Renal cortical epithelial cell (primary cell): ENCODE measurements at regions not wholly inside any gene's neighbourhood (a gene's known extent, or its start where the extent isn't known, plus 50 kb on each side); places are given as distances from the start of the nearest gene placed in this dataset.
"Not testable (repeated sequence)": the region's sequence is repeated elsewhere in the genome, so short reads cannot be mapped to it uniquely, and the experiment has no call there.

Experiments
- DNase-seq: peaks from one replicate; pipeline ENCODE4 v3.0.0-alpha.2; 2011; ENCODE audit warnings: low read depth

DNA sequence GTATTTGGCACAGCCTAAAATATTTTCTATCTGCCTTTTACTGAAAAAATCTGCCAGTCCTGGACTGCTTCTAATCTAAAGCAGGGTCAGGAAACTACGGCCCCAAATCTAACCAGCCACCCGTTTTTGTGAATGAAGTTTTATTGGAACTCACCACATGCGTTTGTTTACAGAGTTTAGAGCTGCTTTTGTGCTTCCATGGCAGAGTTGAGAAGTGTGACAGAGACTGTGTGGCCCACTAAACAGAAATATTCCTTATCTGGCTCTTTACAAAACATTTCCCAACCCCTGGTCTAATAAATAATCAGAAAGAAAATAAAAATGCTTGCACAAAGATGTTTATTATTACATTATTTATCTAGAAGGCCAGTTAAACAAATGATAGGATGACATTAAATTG is 110.2 kb downstream of the COPRS start:
- DNase-seq = no peak

DNA sequence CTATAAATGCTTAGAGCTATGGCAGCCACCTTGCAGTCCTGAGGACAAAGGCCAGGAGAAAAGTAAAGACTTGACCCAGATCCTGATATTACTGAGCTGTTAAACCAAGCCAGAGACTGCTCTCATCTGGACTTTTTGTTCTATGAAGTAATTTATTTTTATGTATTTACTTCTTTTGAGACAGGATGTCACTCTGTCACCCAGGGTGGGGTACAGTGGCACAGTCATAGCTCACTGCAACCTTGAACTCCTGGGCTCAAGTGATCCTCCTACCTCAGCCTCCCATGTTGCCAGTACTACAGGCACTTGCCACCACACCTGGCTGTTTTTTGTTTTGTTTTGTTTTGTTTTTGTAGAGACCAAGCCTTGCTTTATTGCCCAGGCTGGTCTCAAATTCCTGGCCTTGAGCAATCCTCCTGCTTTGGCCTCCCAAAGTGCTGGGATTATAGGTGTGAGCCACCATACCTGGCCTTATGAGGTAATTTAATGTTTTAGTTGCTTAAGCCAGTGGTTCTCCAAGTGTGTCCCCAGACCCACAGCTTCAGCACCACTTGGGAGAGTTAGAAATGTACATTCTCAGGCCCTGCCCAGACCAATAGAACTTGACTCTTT is 112.1 kb downstream of the COPRS start:
- no peak for DNase-seq

DNA sequence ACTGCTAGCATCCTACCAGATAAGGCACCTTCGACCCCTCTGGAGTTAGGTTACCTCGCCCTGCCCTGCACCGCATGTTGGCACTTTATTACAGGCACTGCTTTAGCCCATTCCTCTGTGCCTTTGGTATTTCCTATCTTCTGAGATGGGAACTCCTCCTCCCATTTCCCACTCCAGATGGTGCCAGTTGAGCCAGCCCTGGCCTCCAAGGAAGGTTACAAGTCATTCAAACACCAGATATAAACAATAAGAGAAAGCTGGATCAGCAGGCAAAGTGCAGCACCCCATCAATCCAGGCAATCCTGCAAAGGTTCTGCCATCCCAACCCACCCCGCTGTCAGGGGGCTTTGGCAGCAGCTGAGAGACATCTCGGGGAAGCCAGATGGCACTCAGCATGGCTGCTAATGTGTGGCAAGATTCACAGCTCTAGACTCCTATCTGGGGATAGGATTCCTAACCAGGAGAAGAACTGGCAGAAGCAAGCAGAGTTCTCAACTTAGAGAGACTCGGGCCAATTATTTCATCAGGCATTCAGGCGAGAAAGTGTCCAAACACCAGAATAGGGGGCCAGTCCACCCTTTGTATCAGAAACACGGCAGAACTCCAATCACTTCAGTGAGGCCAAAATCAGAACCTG is 113.0 kb downstream of the COPRS start:
- DNase-seq = no peak

DNA sequence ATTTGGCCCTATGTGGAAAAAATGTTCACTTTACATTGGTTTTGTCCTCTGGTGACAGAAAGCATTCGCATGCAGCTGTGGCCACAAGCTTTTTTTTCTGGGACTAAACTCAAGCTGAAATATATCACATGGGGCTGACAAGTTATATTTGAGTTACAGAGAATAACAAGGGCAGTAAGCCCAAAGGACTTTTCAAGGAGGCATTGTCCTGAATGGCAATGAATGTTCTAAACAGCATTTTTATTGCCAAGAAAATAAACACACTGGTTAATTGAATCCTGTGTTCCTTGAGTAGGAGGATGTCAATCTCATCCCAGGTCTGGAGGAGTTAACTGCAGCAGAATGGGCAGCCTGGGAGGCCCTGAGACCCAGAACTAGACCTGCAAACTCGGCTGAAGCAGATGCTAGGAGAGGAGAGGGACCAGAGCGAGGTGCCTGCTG is 114.5 kb downstream of the COPRS start:
- no peak for DNase-seq

DNA sequence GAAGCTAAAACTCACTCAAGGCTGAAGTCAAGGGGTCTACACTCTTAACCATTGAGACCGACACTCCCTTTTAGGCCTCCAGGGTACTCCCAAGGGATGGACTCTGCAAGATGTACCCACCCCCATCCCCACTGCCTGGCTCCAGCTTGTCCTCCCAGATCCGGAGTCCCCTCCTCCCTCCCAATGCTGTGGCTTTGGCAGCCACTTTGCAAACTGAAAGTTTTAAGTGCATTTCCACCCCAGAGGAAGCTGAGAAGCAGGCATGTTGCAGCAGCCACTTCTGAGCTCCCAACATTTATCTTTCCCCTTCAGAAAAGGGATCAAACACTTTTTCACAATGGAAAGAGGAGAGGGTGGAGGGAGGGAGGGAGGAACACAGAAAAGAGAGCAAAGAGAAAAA is 115.2 kb downstream of the COPRS start:
- no peak for DNase-seq

DNA sequence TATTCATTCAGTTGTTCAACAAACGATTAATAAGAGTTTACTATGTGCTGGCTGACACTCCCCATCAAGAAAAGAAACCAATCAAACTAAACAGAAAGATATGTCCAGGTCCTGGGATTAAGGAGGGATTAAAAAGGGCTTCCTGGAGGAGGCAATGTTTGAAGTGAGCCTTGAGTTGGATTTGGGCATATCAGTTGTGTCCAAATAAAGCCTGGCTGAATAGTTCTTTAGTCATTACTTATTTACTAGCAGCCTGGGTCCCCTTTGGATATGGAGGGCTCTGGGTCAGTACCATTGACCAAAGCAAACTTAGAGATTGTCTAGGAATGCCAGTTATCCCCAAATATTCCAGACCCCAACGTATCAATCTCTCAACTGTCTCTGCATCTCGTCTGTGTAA is 117.7 kb downstream of the COPRS start:
- DNase-seq = no peak

DNA sequence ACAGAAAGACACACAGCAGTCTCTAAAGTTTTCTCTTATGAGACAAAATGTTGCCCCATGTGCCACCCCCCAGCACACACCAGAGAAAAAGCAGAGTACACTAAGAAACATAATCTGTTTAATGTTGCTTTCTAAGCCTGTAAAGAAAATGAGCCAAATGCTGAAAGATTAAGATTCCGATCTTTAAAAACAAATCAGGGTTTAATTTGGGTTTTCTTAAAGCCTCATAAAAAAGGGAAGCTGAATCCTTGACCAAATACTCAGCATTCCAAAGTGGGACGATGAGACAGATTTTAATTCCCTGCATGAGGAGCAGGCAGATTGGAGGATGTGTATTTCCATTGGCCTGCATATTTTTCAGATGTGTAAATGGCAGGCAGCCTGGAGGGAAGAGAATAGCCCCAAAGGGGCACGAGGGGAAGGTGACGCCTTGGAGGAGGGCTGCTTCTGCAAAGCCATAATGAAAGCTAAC is 118.4 kb downstream of the COPRS start:
- no peak for DNase-seq

DNA sequence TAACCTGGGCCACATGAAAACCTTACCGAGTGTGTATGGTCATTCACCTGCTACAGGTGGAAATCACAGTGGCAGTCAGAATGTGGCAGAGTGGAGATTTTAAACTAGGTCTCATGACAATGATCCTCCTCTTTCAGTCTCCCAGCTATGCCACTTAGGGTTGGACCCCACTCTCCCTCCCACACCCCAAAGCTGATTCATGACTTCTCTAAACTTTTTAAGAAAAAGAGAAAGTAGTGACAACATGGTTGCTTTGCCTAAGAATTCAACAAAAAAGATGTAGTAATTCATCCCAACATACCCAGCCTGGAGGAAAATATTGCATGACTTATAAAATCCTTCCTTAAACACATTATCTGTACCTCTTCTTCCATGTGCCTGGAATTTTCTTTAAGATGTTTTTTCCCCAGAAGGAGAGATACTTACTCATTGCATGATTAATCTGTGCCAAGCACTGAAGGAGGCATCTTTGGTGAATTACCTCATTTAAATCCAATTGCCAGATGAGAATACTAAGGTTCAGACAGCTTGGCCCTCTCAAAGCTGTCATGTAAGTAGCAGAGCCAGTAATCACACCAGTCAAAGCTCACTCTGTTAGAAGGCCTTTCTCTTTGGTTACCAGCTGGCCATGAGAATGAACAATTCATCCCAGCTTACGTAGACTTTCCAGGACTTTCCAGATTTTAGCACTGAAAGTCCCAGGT is 119.9 kb downstream of the COPRS start:
- no peak for DNase-seq

DNA sequence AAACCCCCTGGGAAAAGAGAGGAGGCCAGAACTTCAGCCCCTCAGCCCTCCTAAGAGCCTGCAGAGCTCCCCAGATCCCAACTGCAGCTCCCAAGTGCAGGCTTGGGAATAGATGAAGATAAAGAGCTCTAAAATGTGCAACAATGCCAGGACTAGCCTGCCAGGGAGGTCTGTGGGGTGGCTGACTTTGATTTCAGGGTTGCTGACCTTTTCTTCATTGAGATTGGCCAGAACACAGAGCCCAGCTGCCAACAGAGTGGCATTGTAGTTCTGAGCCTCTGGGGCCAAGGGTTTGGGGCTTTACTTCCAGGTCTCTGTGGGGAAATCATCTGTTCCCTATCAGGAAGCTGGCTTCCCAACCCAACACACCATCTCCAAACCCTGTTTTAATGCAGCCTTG is 120.6 kb downstream of the COPRS start:
- DNase-seq = no peak

DNA sequence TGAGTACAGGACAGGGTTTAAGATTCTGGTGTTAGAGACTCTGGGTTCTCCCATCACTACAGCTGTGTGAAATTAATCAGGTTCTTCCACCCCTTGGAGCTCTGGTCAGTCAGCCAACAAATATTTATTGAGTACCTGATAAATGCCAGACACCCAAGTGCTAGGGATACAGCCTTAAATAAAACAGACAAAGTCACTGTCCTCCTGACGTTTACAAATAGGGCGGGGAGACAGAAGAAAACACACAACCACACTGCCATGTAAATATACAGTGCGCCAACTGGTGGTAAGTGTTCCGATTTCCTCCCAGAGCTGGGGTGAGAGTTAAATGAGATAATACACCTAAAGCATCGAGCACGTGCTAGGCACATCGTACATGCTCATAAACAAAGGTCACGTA is 121.0 kb downstream of the COPRS start:
- no peak for DNase-seq

DNA sequence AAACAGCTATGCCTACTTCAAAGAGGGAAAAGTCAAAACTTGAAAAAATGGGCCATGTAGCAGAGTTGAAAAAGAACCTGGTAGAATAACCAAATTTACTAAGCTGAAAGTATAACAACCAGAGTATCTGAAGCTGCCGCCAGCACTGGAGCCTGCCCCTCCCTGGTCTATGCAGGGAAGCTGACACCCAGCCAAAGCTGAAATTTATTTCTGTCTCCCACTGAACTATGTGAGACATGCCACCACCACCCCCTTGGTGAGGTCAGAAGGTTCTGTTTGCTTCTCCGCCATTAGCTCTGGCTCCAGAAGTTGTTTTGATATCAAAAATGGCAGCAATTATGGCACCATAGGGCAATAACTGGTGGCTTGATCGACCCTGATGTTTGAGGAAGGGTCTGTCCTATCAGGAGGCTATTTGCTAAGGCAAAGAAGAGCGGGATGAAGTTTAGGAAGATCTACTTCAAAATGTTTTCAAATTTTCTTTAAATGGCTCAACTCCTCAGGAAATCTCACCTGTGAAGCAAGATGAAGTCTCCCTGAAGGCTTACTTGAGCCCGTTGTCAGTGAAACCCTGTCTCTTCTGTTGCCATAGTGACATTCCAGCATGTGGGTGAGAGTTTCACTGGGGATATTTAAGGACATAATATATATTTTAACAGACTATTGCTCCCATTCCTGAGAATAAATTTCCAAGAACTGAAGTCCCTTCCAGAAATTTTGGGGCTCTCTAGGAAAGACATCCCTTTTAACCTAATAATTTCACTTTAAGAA is 122.0 kb downstream of the COPRS start:
- DNase-seq = no peak

DNA sequence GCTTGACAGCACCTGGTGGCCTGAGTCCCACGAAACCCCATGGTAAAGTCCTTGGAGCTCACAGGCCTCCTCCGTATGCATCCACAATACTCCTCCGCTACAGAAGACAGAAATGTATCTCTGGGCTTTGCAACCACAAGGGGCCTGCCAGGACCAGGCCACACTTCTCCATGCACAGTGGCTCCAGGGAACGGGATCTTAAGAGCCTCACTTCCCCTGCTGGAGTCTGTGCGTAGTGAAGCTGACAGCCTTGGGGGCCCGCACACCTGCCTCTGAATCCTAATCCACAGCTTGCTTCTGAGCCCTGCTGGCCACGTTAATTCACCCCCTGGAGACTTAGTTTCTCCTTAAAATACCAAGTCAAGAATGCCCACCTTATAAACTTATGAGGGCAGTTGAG is 125.7 kb downstream of the COPRS start:
- no peak for DNase-seq

DNA sequence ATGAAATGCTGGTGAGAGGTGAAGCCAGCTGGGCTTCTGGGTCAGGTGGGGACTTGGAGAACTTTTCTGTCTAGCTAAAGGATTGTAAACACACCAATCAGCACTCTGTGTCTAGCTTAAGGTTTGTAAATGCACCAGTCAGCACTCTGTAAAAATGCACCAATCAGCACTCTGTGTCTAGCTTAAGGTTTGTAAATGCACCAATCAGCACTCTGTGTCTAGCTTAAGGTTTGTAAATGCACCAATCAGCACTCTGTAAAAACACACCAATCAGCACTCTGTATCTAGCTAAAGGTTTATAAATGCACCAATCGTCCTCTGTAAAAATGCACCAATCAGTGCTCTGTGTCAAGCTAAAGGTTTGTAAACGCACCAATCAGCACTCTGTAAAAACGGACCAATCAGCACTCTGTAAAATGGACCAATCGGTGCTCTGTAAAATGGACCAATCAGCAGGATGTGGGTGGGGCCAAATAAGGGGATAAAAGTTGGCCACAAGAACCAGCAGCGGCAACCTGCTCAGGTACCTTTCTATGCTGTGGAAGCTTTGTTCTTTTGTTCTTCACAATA is 127.4 kb downstream of the COPRS start:
- DNase-seq = not testable (repeated sequence)

DNA sequence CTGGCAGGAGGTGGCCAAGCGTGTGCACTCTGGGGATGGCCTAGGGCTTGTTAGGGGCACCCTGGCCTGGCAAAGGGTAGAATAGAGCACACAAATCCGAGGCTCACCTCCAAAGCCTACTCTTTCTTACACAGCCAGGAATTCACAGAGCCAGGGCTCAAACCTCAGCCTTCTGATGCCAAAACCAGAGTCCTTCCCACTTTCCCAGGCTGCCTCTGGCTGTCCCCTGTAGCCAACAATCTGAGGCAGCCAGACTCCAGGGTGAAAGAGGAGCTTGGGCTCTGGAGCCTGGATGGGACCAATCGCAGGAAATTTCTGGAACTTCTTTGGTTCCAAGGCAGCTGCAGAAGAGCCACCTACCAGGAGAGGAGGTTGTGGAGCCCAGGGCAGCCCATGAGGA is 127.9 kb downstream of the COPRS start:
- no peak for DNase-seq

DNA sequence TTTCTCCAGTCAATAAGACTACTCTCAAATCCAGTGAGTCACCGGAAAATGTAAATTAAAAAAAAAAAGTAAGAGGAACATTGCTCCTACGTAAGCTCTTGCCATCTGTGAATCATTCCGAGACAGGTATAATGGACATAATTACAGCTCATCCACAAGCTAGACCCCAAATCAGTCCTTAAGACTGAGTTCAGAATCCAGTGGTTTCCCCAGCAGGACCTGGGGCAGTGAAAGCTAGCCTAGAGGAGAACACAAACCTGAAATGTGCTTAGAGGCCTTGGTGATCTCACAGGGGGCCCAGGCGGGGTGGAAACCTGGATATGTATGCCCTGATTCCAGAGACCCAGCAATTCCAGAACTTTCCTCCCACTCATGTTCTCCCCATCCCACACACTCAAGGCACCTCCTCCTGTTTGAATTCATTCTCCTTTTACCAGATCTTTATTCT is 132.0 kb downstream of the COPRS start:
- DNase-seq = peak; percentile 21

DNA sequence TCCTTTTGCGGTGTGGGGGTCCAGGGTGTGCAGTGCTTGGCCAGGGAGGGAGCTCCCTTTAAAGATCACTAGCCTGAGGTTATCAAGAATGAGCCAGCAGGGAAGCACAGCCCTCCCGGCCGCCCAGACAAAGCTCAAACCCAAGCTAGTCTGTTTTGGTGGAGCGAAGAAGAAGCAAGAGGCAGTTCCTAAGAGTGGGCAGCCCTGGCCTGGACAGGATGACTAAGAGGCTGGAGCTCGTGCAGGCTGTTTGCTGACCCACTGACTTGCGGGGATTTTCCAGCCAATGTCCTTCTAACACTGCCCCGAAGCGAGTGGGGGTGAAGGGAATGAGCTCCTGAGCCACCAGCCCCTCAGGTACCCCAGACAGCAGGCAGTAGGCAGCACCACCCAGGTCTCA is 134.4 kb downstream of the COPRS start:
- no peak for DNase-seq

DNA sequence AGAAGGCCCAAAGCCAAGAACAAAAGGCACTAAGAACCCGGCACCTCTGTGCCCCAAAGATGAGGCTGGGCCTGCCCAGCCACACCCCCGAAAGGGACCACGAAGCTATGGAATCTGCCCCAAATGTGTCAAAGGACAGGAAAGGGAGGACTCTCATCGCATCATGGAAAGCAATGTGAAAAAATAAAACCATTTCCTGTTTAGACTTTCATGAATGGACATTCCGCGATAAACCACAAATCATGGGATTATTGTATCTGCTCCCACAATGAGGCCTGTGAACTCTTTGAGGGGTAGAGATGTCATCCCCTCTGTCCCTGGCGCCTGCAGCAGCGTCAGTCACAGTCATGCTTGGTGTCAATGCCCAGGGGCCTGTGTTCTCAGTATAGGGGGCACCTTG is 135.0 kb downstream of the COPRS start:
- DNase-seq = peak; percentile 26

DNA sequence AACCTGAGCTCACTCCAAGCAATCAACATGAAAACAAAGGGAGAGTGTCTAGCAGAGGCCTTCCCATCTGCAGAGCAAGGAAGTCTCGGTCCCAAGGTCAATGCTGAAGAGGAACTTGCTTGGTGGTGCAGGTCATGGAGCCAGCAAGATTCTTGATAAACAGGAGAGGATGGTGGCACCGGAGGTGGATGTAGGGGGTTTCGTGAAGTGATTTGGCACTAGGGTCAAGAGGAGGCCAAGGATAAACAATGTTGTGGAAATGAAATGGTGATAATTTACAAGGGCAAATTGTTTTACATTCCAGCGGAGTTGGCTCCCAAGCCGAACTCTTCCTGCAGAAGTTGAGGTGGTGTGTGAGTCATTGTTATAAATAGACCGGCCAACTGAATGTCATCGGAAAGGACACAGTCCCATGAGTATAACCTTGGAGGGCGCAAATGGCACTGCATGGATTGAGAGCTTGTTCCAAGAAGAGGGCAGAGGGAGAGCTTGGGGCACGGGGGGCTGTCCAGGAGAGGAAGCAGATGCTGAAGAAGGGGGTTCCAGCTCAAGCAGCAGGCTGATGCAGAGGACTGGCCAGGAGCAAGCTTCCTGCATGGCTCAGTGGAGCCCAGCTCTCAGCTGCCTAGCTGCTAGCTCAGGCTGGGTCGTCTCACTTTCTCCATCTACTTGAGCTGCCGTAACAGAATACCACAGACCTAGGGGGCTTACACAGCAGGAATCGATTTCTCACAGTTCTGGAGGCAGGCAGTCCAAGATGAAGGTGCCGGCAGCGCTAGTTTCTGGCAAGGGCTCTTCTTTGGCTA is 136.6 kb downstream of the COPRS start:
- peak; percentile 7 for DNase-seq

DNA sequence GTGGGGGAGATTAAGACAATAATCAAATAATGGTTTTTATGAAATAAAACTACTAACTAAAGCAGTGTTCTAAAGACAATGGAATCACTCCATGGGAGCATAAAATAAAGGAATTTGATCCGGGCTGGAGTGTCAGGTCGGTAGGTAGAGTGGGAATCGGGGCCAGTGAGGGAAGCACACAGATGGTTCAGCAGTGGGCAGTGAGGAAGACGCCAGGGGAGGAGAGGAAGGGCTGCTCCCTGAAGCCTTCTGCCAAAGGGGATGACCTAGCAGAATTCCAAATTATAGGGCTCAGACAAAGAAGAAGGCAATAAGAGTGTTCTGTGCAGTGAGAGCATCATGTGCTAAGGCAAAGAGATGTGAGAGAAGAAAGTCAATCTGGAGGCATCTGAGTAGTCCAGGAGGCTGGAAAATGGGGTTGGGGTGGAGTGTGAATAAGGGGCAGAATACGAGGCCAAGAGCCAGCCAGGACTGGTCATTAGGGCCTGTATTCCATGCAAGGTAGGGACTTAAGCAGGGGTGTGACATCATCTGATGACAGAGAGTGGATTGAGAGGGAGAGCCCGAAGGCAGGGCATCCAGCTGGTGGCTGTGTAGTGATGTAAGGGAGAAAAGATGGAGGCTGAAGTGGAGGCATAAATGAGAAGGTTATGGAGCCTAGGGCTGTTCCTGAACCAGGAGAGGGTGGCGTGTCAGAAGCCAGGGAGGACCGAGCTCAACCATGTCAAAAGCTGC is 137.6 kb downstream of the COPRS start:
- DNase-seq = no peak

DNA sequence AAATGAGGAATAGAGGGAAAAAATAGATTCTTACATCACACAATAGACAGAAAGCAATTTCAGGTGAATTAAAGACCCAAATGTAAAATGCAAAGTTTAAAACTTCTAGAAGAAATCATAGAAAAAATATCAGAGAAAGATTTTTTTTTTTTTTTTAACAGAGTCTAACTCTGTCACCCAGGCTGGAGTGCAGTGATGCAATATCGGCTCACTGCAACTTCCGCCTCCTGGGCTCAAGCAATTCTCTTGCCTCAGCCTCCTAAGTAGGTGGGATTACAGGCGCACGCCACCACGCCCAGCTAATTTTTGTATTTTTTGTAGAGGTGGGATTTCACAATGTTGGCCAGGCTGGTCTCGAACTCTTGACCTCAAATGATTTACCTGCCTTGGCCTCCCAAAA is 141.8 kb downstream of the COPRS start:
- DNase-seq = not testable (repeated sequence)
